ENCODE measurements at regions not wholly inside any gene's neighbourhood (a gene's known extent, or its start where the extent isn't known, plus 50 kb on each side); places are given as distances from the start of the nearest gene placed in this dataset.

GRCh38 chr21:19950347-19950746 lies 1047.9 kb upstream of the NCAM2 start:
- POLR2A ChIA-PET = no interaction called here

GRCh38 chr21:19969156-19969555 lies 1029.1 kb upstream of the NCAM2 start:
- Histone ChIP-seq H3K36me3 (ENCODE audit: control insufficient read depth in 2 of 3, insufficient read depth in 3 of 3, low read length in 3 of 3) (no peaks in the 10 kb centered on the region), H3K4me1 (ENCODE audit: control insufficient read depth in 2 of 2, insufficient read depth in 2 of 2, low read length in 2 of 2) (no peaks in the 10 kb centered on the region), H3K4me3 (ENCODE audit: low read length) (no peak overlapping the region), H3K27ac (ENCODE audit: low read depth, low read length) (no peak overlapping the region), H3K27me3 (ENCODE audit: control insufficient read depth in 2 of 2, insufficient read depth in 2 of 2, low read length in 2 of 2) (no peaks in the 10 kb centered on the region), H3K9me3 (ENCODE audit: control insufficient read depth in 2 of 3, low read length in 3 of 3) (peaks cover 0 to 6% (median 0%) of the 10 kb centered on the region in 3 experiments)
- H3K9me3 Mint-ChIP-seq = peaks cover 8 to 28% (median 13%) of the 10 kb centered on the region in 11 donors
- CTCF ChIA-PET = no interaction called here
- no peak for DNase-seq
- ATAC-seq = no peak
- POLR2A ChIA-PET = no interaction called here
- no peak overlapping the region for H3K4me3 Mint-ChIP-seq
- no peaks in the 10 kb centered on the region for H3K27me3 Mint-ChIP-seq
- H3K36me3 Mint-ChIP-seq = peaks cover 0 to 4% (median 0%) of the 10 kb centered on the region in 5 donors
- intact Hi-C loops (cut with micrococcal nuclease) = no loop called here
- no peaks in the 10 kb centered on the region for H3K4me1 Mint-ChIP-seq
- H3K27ac Mint-ChIP-seq = no peak overlapping the region

More at GRCh38 chr21:19950347-19950746, 1047.9 kb upstream of the NCAM2 start:
- Histone ChIP-seq H3K4me1 (ENCODE audit: control insufficient read depth in 2 of 2, insufficient read depth in 2 of 2, low read length in 2 of 2) (no peaks in the 10 kb centered on the region), H3K4me3 (ENCODE audit: low read length) (no peak overlapping the region), H3K9me3 (ENCODE audit: control insufficient read depth in 2 of 3, low read length in 3 of 3) (no peaks in the 10 kb centered on the region), H3K36me3 (ENCODE audit: control insufficient read depth in 2 of 3, insufficient read depth in 3 of 3, low read length in 3 of 3) (no peaks in the 10 kb centered on the region), H3K27me3 (ENCODE audit: control insufficient read depth in 2 of 2, insufficient read depth in 2 of 2, low read length in 2 of 2) (no peaks in the 10 kb centered on the region), H3K27ac (ENCODE audit: low read depth, low read length) (no peak overlapping the region)
- no peaks in the 10 kb centered on the region for H3K4me1 Mint-ChIP-seq
- no peak for ATAC-seq
- H3K36me3 Mint-ChIP-seq = no peaks in the 10 kb centered on the region
- H3K4me3 Mint-ChIP-seq = no peak overlapping the region
- DNase-seq = no peak
- H3K9me3 Mint-ChIP-seq = peaks cover 0 to 20% (median 4%) of the 10 kb centered on the region in 11 donors
- no peaks in the 10 kb centered on the region for H3K27me3 Mint-ChIP-seq
- H3K27ac Mint-ChIP-seq = no peak overlapping the region
- CTCF ChIA-PET = interaction anchor here (0.6 kb wide), 1 partner anchor 317 kb away, joined by 3 read pairs; no protein-coding TSS in a partner anchor
- intact Hi-C loops (cut with micrococcal nuclease) = no loop called here

- H3K36me3 Mint-ChIP-seq = no peaks in the 10 kb centered on the region
- peaks cover 0 to 17% (median 0%) of the 10 kb centered on the region in 11 donors for H3K9me3 Mint-ChIP-seq
- DNase-seq (no peak), ATAC-seq (no peak)
- no peaks in the 10 kb centered on the region for H3K27me3 ChIP-seq (ENCODE audit: control insufficient read depth in 2 of 2, insufficient read depth in 2 of 2, low read length in 2 of 2)
- H3K27ac Mint-ChIP-seq = no peak overlapping the region
- H3K27me3 Mint-ChIP-seq = no peaks in the 10 kb centered on the region
- CTCF ChIA-PET = no interaction called here
- no peaks in the 10 kb centered on the region for H3K4me1 Mint-ChIP-seq
- no peak overlapping the region for H3K4me3 ChIP-seq (ENCODE audit: low read length)
- H3K27ac ChIP-seq (ENCODE audit: low read depth, low read length) = no peak overlapping the region
- intact Hi-C loops (cut with micrococcal nuclease) = no loop called here
- H3K4me3 Mint-ChIP-seq = no peak overlapping the region
- H3K36me3 ChIP-seq (ENCODE audit: control insufficient read depth in 2 of 3, insufficient read depth in 3 of 3, low read length in 3 of 3) = no peaks in the 10 kb centered on the region
- POLR2A ChIA-PET = no interaction called here
- H3K4me1 ChIP-seq (ENCODE audit: control insufficient read depth in 2 of 2, insufficient read depth in 2 of 2, low read length in 2 of 2) = no peaks in the 10 kb centered on the region
- no peaks in the 10 kb centered on the region for H3K9me3 ChIP-seq (ENCODE audit: control insufficient read depth in 2 of 3, low read length in 3 of 3)
These were observed 1016.3 kb upstream of the NCAM2 start for GRCh38 chr21:19981938-19982337.

GRCh38 chr21:19986396-19986795 lies 1011.8 kb upstream of the NCAM2 start:
- Histone ChIP-seq H3K9me3 (ENCODE audit: control insufficient read depth in 2 of 3, low read length in 3 of 3) (peaks cover 0 to 4% (median 0%) of the 10 kb centered on the region in 3 experiments), H3K27me3 (ENCODE audit: control insufficient read depth in 2 of 2, insufficient read depth in 2 of 2, low read length in 2 of 2) (no peaks in the 10 kb centered on the region), H3K27ac (ENCODE audit: low read depth, low read length) (no peak overlapping the region), H3K4me1 (ENCODE audit: control insufficient read depth in 2 of 2, insufficient read depth in 2 of 2, low read length in 2 of 2) (no peaks in the 10 kb centered on the region), H3K36me3 (ENCODE audit: control insufficient read depth in 2 of 3, insufficient read depth in 3 of 3, low read length in 3 of 3) (no peaks in the 10 kb centered on the region), H3K4me3 (ENCODE audit: low read length) (no peak overlapping the region)
- DNase-seq = no peak
- H3K27ac Mint-ChIP-seq = no peak overlapping the region
- H3K27me3 Mint-ChIP-seq = no peaks in the 10 kb centered on the region
- no peaks in the 10 kb centered on the region for H3K4me1 Mint-ChIP-seq
- ATAC-seq = no peak
- peaks cover 0 to 10% (median 4%) of the 10 kb centered on the region in 11 donors for H3K9me3 Mint-ChIP-seq
- ChIA-PET POLR2A (no interaction called here), CTCF (no interaction called here)
- intact Hi-C loops (cut with micrococcal nuclease) = no loop called here
- no peaks in the 10 kb centered on the region for H3K36me3 Mint-ChIP-seq
- H3K4me3 Mint-ChIP-seq = no peak overlapping the region

- Histone ChIP-seq H3K4me1 (ENCODE audit: control insufficient read depth in 2 of 2, insufficient read depth in 2 of 2, low read length in 2 of 2) (no peaks in the 10 kb centered on the region), H3K27me3 (ENCODE audit: control insufficient read depth in 2 of 2, insufficient read depth in 2 of 2, low read length in 2 of 2) (no peaks in the 10 kb centered on the region), H3K27ac (ENCODE audit: low read depth, low read length) (no peak overlapping the region), H3K4me3 (ENCODE audit: low read length) (no peak overlapping the region), H3K9me3 (ENCODE audit: control insufficient read depth in 2 of 3, low read length in 3 of 3) (peaks cover 0 to 4% (median 0%) of the 10 kb centered on the region in 3 experiments), H3K36me3 (ENCODE audit: control insufficient read depth in 2 of 3, insufficient read depth in 3 of 3, low read length in 3 of 3) (no peaks in the 10 kb centered on the region)
- peaks cover 0 to 14% (median 4%) of the 10 kb centered on the region in 11 donors for H3K9me3 Mint-ChIP-seq
- H3K36me3 Mint-ChIP-seq = no peaks in the 10 kb centered on the region
- no peaks in the 10 kb centered on the region for H3K4me1 Mint-ChIP-seq
- no peaks in the 10 kb centered on the region for H3K27me3 Mint-ChIP-seq
- no peak for DNase-seq
- H3K27ac Mint-ChIP-seq = no peak overlapping the region
- ChIA-PET CTCF (no interaction called here), POLR2A (no interaction called here)
- no peak for ATAC-seq
- no peak overlapping the region for H3K4me3 Mint-ChIP-seq
- intact Hi-C loops (cut with micrococcal nuclease) = no loop called here
These were observed 1010.5 kb upstream of the NCAM2 start for GRCh38 chr21:19987671-19988070.

- intact Hi-C loops (cut with micrococcal nuclease) = no loop called here
- Mint-ChIP-seq H3K4me1 (no peaks in the 10 kb centered on the region), H3K4me3 (no peak overlapping the region), H3K27me3 (no peaks in the 10 kb centered on the region), H3K9me3 (peaks cover 3 to 17% (median 8%) of the 10 kb centered on the region in 11 donors), H3K27ac (no peak overlapping the region), H3K36me3 (no peaks in the 10 kb centered on the region)
- DNase-seq (no peak), ATAC-seq (no peak)
- ChIA-PET POLR2A (no interaction called here), CTCF (no interaction called here)
- Histone ChIP-seq H3K27ac (ENCODE audit: low read depth, low read length) (no peak overlapping the region), H3K4me3 (ENCODE audit: low read length) (no peak overlapping the region), H3K4me1 (ENCODE audit: control insufficient read depth in 2 of 2, insufficient read depth in 2 of 2, low read length in 2 of 2) (no peaks in the 10 kb centered on the region), H3K36me3 (ENCODE audit: control insufficient read depth in 2 of 3, insufficient read depth in 3 of 3, low read length in 3 of 3) (no peaks in the 10 kb centered on the region), H3K27me3 (ENCODE audit: control insufficient read depth in 2 of 2, insufficient read depth in 2 of 2, low read length in 2 of 2) (no peaks in the 10 kb centered on the region), H3K9me3 (ENCODE audit: control insufficient read depth in 2 of 3, low read length in 3 of 3) (peaks cover 0 to 4% (median 0%) of the 10 kb centered on the region in 3 experiments)
These were observed 1005.7 kb upstream of the NCAM2 start for GRCh38 chr21:19992540-19992939.

GRCh38 chr21:19993268-19993667 lies 1004.9 kb upstream of the NCAM2 start:
- Mint-ChIP-seq H3K4me1 (no peaks in the 10 kb centered on the region), H3K36me3 (no peaks in the 10 kb centered on the region), H3K27ac (no peak overlapping the region), H3K4me3 (no peak overlapping the region), H3K9me3 (peaks cover 0 to 20% (median 7%) of the 10 kb centered on the region in 11 donors), H3K27me3 (no peaks in the 10 kb centered on the region)
- Histone ChIP-seq H3K27ac (ENCODE audit: low read depth, low read length) (no peak overlapping the region), H3K4me1 (ENCODE audit: control insufficient read depth in 2 of 2, insufficient read depth in 2 of 2, low read length in 2 of 2) (no peaks in the 10 kb centered on the region), H3K4me3 (ENCODE audit: low read length) (no peak overlapping the region), H3K27me3 (ENCODE audit: control insufficient read depth in 2 of 2, insufficient read depth in 2 of 2, low read length in 2 of 2) (no peaks in the 10 kb centered on the region), H3K36me3 (ENCODE audit: control insufficient read depth in 2 of 3, insufficient read depth in 3 of 3, low read length in 3 of 3) (no peaks in the 10 kb centered on the region), H3K9me3 (ENCODE audit: control insufficient read depth in 2 of 3, low read length in 3 of 3) (no peaks in the 10 kb centered on the region)
- CTCF ChIA-PET = no interaction called here
- POLR2A ChIA-PET = no interaction called here
- intact Hi-C loops (cut with micrococcal nuclease) = no loop called here
- ATAC-seq (peak; percentile 44), DNase-seq (no peak)
